Upper lobe of left lung (tissue), 4 donors: ENCODE measurements at regions not wholly inside any gene's neighbourhood (a gene's known extent, or its start where the extent isn't known, plus 50 kb on each side); places are given as distances from the start of the nearest gene placed in this dataset.

Experiments used
- EP300 ChIP-seq, 4 donors: sonication (generic); formaldehyde crosslinking; IDR thresholded peaks; one replicate each; pipeline ENCODE4 v1.5.1; 2017; ENCODE audit warnings: antibody characterized with exemption in 4 of 4, control low read depth in 2 of 4
- POLR2A ChIP-seq, 4 donors: fragments of 450-650 bp; IDR thresholded peaks; one replicate each; pipeline ENCODE4 v1.5.1; 2016 to 2017; ENCODE audit warnings: antibody characterized with exemption in 4 of 4, mild to moderate bottlenecking in 2 of 4
- POLR2AphosphoS5 ChIP-seq, 2 donors: sonication (generic); formaldehyde crosslinking; IDR thresholded peaks; one replicate each; pipeline ENCODE4 v1.5.1; 2017; ENCODE audit warnings: antibody characterized with exemption in 2 of 2
- TF ChIP-seq, protein P1 (sequence below), 6 experiments: fragments of 450-650 bp in 4 of 6; fragments of 200-600 bp in 2 of 6; sonication (generic) in 2 of 6; IDR thresholded peaks; one replicate each; pipeline ENCODE4 v1.5.1; 2016 to 2019; ENCODE audit warnings: antibody characterized with exemption in 6 of 6

DNA sequence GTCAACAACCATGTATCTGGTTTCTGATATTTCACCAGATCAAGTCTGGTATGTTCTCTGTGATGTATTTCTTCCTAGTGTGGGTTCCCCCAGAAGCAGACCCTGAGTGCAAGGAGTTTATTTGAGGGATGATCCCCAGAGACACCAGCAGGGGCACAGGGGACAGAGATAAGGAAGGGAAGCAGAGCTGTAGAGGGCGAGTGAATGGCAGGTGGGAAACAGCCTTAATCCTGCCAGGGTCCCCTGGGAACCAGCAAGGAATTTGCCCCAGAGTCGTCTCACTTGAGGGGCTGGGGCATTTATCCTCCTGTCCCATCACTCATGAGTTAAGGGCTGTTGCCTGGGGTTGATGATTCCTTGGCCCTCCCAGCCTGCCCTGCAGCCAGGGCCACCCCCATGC is 206.4 kb upstream of the BCOR start:
- TF ChIP-seq, protein P1, sequence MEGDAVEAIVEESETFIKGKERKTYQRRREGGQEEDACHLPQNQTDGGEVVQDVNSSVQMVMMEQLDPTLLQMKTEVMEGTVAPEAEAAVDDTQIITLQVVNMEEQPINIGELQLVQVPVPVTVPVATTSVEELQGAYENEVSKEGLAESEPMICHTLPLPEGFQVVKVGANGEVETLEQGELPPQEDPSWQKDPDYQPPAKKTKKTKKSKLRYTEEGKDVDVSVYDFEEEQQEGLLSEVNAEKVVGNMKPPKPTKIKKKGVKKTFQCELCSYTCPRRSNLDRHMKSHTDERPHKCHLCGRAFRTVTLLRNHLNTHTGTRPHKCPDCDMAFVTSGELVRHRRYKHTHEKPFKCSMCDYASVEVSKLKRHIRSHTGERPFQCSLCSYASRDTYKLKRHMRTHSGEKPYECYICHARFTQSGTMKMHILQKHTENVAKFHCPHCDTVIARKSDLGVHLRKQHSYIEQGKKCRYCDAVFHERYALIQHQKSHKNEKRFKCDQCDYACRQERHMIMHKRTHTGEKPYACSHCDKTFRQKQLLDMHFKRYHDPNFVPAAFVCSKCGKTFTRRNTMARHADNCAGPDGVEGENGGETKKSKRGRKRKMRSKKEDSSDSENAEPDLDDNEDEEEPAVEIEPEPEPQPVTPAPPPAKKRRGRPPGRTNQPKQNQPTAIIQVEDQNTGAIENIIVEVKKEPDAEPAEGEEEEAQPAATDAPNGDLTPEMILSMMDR (IDR thresholded peaks at IDR 0.05): no peak
- no peak for TF ChIP-seq POLR2AphosphoS5 (IDR thresholded peaks at IDR 0.05)
- TF ChIP-seq POLR2A (IDR thresholded peaks at IDR 0.05): no peak
- no peak for TF ChIP-seq EP300 (IDR thresholded peaks at IDR 0.05)
